ENCODE measurements at regions not wholly inside any gene's neighbourhood (a gene's known extent, or its start where the extent isn't known, plus 50 kb on each side); places are given as distances from the start of the nearest gene placed in this dataset.

GRCh38 chr18:4597301-4597700 lies 142.2 kb upstream of the DLGAP1 start:
- Histone ChIP-seq H3K27me3 (replicated peaks in 1 of 4; ENCODE audit: control extremely low read depth in 1 of 4, control insufficient read depth in 3 of 4, insufficient read depth in 4 of 4, low read length in 3 of 4) (no peaks in the 10 kb centered on the region), H3K27ac (ENCODE audit: low read length in 2 of 2) (no peak overlapping the region), H3K4me1 (ENCODE audit: control insufficient read depth in 2 of 2, insufficient read depth in 2 of 2, low read length in 2 of 2) (no peaks in the 10 kb centered on the region), H3K9ac (ENCODE audit: low read length) (no peak overlapping the region), H2AFZ (ENCODE audit: insufficient read depth, low read depth, low read length, poor library complexity, severe bottlenecking) (no peak overlapping the region), H3K36me3 (replicated peaks in 1 of 2; ENCODE audit: control extremely low read depth in 1 of 2, control insufficient read depth in 1 of 2, extremely low read depth in 1 of 2, insufficient read depth in 2 of 2, low read length in 1 of 2) (no peaks in the 10 kb centered on the region), H4K20me1 (ENCODE audit: control insufficient read depth, insufficient read depth, low read length, poor library complexity, severe bottlenecking) (no peaks in the 10 kb centered on the region), H3K9me3 (ENCODE audit: control extremely low read depth in 1 of 3, control insufficient read depth in 2 of 3, insufficient read depth in 1 of 3, low read length in 2 of 3) (no peaks in the 10 kb centered on the region), H3K4me3 (ENCODE audit: control extremely low read depth in 1 of 5, extremely low read depth in 1 of 5, insufficient read depth in 1 of 5, low read depth in 2 of 5, low read length in 4 of 5) (no peak overlapping the region), H3K79me2 (ENCODE audit: control insufficient read depth, insufficient read depth, low read length) (no peaks in the 10 kb centered on the region), H3K4me2 (replicated peaks; ENCODE audit: low read depth, low read length, poor library complexity, severe bottlenecking) (no peak overlapping the region)
- DNase-seq: no peak
- H3K4me1 Mint-ChIP-seq: no peaks in the 10 kb centered on the region
- intact Hi-C loops (cut with micrococcal nuclease): no loop called here
- H3K4me3 Mint-ChIP-seq: no peak overlapping the region
- ATAC-seq (ENCODE audit: low read depth): no peak
- ChIA-PET POLR2A (no interaction called here), CTCF (no interaction called here)
- WGBS (ENCODE audit: insufficient coverage): 100% methylated on average over 1 of the region's 3 CpGs
- H3K27ac Mint-ChIP-seq: no peak overlapping the region
- H3K9me3 Mint-ChIP-seq (ENCODE audit: insufficient read depth): peaks cover 3% of the 10 kb centered on the region
- no peaks in the 10 kb centered on the region for H3K27me3 Mint-ChIP-seq
- TF ChIP-seq, protein P1, sequence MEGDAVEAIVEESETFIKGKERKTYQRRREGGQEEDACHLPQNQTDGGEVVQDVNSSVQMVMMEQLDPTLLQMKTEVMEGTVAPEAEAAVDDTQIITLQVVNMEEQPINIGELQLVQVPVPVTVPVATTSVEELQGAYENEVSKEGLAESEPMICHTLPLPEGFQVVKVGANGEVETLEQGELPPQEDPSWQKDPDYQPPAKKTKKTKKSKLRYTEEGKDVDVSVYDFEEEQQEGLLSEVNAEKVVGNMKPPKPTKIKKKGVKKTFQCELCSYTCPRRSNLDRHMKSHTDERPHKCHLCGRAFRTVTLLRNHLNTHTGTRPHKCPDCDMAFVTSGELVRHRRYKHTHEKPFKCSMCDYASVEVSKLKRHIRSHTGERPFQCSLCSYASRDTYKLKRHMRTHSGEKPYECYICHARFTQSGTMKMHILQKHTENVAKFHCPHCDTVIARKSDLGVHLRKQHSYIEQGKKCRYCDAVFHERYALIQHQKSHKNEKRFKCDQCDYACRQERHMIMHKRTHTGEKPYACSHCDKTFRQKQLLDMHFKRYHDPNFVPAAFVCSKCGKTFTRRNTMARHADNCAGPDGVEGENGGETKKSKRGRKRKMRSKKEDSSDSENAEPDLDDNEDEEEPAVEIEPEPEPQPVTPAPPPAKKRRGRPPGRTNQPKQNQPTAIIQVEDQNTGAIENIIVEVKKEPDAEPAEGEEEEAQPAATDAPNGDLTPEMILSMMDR (IDR thresholded peaks at IDR 0.05): no peak
- TF ChIP-seq EZH2 (IDR thresholded peaks at IDR 0.05; ENCODE audit: borderline replicate concordance, insufficient read depth, low read depth, low read length, poor library complexity, severe bottlenecking): no peak

- ATAC-seq (ENCODE audit: low read depth): no peak
- Histone ChIP-seq H3K27ac (ENCODE audit: low read length in 2 of 2) (no peak overlapping the region), H3K4me2 (replicated peaks; ENCODE audit: low read depth, low read length, poor library complexity, severe bottlenecking) (no peak overlapping the region), H3K79me2 (ENCODE audit: control insufficient read depth, insufficient read depth, low read length) (no peaks in the 10 kb centered on the region), H2AFZ (ENCODE audit: insufficient read depth, low read depth, low read length, poor library complexity, severe bottlenecking) (no peak overlapping the region), H3K9me3 (ENCODE audit: control extremely low read depth in 1 of 3, control insufficient read depth in 2 of 3, insufficient read depth in 1 of 3, low read length in 2 of 3) (no peaks in the 10 kb centered on the region), H4K20me1 (ENCODE audit: control insufficient read depth, insufficient read depth, low read length, poor library complexity, severe bottlenecking) (no peaks in the 10 kb centered on the region), H3K36me3 (replicated peaks in 1 of 2; ENCODE audit: control extremely low read depth in 1 of 2, control insufficient read depth in 1 of 2, extremely low read depth in 1 of 2, insufficient read depth in 2 of 2, low read length in 1 of 2) (no peaks in the 10 kb centered on the region), H3K4me1 (ENCODE audit: control insufficient read depth in 2 of 2, insufficient read depth in 2 of 2, low read length in 2 of 2) (no peaks in the 10 kb centered on the region), H3K9ac (ENCODE audit: low read length) (no peak overlapping the region), H3K4me3 (ENCODE audit: control extremely low read depth in 1 of 5, extremely low read depth in 1 of 5, insufficient read depth in 1 of 5, low read depth in 2 of 5, low read length in 4 of 5) (no peak overlapping the region), H3K27me3 (replicated peaks in 1 of 4; ENCODE audit: control extremely low read depth in 1 of 4, control insufficient read depth in 3 of 4, insufficient read depth in 4 of 4, low read length in 3 of 4) (no peaks in the 10 kb centered on the region)
- Mint-ChIP-seq H3K27me3 (no peaks in the 10 kb centered on the region), H3K4me1 (no peaks in the 10 kb centered on the region), H3K4me3 (no peak overlapping the region), H3K9me3 (ENCODE audit: insufficient read depth) (peaks cover 3% of the 10 kb centered on the region), H3K27ac (no peak overlapping the region)
- WGBS (ENCODE audit: insufficient coverage): no CpG with 5 or more reads among the region's 1 CpG
- ChIA-PET CTCF (no interaction called here), POLR2A (no interaction called here)
- TF ChIP-seq, protein P1 (IDR thresholded peaks at IDR 0.05): no peak
- TF ChIP-seq EZH2 (IDR thresholded peaks at IDR 0.05; ENCODE audit: borderline replicate concordance, insufficient read depth, low read depth, low read length, poor library complexity, severe bottlenecking): no peak
- DNase-seq: no peak
- intact Hi-C loops (cut with micrococcal nuclease): no loop called here
Observed at GRCh38 chr18:4593895-4594294, 138.8 kb upstream of the DLGAP1 start.

Measured in B cell (primary cell).